ENCODE measurements at regions not wholly inside any gene's neighbourhood (a gene's known extent, or its start where the extent isn't known, plus 50 kb on each side); places are given as distances from the start of the nearest gene placed in this dataset.
"Not testable (repeated sequence)": the region's sequence is repeated elsewhere in the genome, so short reads cannot be mapped to it uniquely, and the experiment has no call there.

DNA sequence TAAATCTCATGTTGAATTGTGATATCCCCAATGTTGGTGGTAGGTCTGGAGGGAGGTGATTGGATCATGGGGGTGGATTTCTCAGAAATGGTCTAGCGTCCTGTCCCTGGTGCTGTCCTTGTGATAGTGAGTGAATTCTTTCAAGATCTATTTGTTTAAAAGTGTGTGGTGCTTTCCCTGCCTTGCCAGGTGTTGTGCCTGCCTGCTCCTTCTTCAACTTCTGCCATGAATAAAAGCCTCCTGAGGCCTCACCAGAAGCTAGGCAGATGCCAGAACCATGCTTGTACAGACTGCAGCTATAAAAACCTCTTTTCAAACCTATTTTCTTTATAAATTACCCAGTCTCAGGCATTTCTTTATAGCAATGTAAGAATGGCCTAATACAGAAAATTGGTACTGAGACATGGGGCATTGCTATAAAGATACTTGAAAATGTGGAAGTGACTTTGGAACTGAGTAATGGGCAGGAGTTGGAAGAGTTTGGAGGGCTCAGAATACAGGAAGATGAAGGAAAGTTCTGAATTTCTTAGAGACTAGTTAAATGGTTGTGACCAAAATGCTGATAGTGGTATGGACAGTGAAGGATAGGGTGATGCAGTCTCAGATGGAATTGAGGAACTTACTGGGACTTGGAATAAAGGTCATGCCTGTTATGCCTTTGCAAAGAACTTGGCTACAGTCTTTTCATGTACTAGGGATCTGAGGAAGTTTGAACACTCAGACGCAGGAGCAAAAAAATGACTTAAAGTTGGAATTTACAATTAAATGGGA lies 1514.6 kb upstream of the TPTE start:
- H3K9me3 ChIP-seq; H3K4me1 ChIP-seq; H3K27ac ChIP-seq (replicated peaks in 1 of 4); H3K4me3 ChIP-seq; intact Hi-C loops (cut with DNase I); H3K36me3 ChIP-seq: not testable (repeated sequence)
- peaks cover 0 to 69% (median 5%) of the 10 kb centered on the region in 4 donors for H3K27me3 ChIP-seq
- WGBS = 48% methylated on average over 2 of the region's 2 CpGs
- DNase-seq (ENCODE audit: extremely low spot score) = peak; percentile 90

- intact Hi-C loops (cut with DNase I) = no loop called here
- DNase-seq (ENCODE audit: extremely low spot score) = peak; percentile 94
- Histone ChIP-seq H3K4me1 (no peaks in the 10 kb centered on the region), H3K27ac (replicated peaks in 1 of 4) (no peak overlapping the region), H3K27me3 (peaks cover 0 to 75% (median 5%) of the 10 kb centered on the region in 4 donors), H3K4me3 (no peak overlapping the region), H3K9me3 (no peaks in the 10 kb centered on the region), H3K36me3 (no peaks in the 10 kb centered on the region)
- TF ChIP-seq POLR2AphosphoS5 (IDR thresholded peaks at IDR 0.05) = no peak
- TF ChIP-seq, protein P1, sequence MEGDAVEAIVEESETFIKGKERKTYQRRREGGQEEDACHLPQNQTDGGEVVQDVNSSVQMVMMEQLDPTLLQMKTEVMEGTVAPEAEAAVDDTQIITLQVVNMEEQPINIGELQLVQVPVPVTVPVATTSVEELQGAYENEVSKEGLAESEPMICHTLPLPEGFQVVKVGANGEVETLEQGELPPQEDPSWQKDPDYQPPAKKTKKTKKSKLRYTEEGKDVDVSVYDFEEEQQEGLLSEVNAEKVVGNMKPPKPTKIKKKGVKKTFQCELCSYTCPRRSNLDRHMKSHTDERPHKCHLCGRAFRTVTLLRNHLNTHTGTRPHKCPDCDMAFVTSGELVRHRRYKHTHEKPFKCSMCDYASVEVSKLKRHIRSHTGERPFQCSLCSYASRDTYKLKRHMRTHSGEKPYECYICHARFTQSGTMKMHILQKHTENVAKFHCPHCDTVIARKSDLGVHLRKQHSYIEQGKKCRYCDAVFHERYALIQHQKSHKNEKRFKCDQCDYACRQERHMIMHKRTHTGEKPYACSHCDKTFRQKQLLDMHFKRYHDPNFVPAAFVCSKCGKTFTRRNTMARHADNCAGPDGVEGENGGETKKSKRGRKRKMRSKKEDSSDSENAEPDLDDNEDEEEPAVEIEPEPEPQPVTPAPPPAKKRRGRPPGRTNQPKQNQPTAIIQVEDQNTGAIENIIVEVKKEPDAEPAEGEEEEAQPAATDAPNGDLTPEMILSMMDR (IDR thresholded peaks at IDR 0.05) = no peak
- TF ChIP-seq EP300 (IDR thresholded peaks at IDR 0.05) = no peak
- TF ChIP-seq POLR2A (IDR thresholded peaks at IDR 0.05; ENCODE audit: low read depth) = no peak
Measured at GRCh38 chr21:9008636-9009035, 1512.7 kb upstream of the TPTE start.

DNA sequence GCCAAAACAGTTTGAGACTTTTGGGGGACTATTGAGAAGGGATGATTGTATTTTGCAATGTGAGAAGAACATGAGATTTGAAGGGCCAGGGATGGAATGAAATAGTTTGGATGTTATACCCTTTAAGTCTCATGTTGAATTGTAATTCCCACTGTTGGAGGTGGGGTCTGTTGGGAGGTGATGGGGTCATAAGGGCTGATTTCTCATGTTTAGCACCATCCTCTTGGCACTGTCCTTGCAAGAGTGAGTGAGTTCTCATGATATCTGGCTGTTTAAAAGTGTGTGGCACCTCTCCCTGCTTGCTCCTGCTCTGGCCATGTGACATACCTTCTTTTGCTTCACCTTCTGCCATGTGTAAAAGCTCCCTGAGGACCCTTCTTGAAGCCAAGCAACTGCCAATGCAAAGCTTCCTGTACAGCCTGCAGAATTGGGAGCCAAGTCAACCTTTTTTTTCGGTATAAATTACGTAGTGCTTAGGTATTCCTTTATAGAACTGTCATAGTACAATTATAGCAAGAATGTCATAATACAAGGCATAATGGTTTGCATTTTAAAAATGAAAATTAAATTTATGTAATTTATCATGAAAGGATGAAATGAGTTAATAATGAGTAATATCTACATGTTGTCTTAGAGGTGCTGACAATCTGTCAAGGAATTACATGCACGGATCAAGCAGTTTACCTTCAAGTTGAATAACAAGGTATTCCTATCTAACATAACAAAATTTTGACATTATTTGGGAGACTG lies 1511.9 kb upstream of the TPTE start:
- peaks cover 0 to 79% (median 5%) of the 10 kb centered on the region in 4 donors for H3K27me3 ChIP-seq
- DNase-seq (ENCODE audit: extremely low spot score) = peak; percentile 87
- H3K36me3 ChIP-seq; H3K4me1 ChIP-seq; H3K9me3 ChIP-seq; H3K27ac ChIP-seq (replicated peaks in 1 of 4); intact Hi-C loops (cut with DNase I); H3K4me3 ChIP-seq: not testable (repeated sequence)
- 38% methylated on average over 3 of the region's 3 CpGs for WGBS

- H3K4me1 ChIP-seq; H3K4me3 ChIP-seq; H3K27ac ChIP-seq (replicated peaks in 1 of 4); H3K9me3 ChIP-seq; intact Hi-C loops (cut with DNase I); H3K36me3 ChIP-seq: not testable (repeated sequence)
- WGBS = 18% methylated on average over 2 of the region's 4 CpGs
- DNase-seq (ENCODE audit: extremely low spot score) = peak; percentile 87
- H3K27me3 ChIP-seq = peaks cover 0 to 78% (median 2%) of the 10 kb centered on the region in 4 donors
Measured at GRCh38 chr21:9010121-9010795, 1511.1 kb upstream of the TPTE start.

DNA sequence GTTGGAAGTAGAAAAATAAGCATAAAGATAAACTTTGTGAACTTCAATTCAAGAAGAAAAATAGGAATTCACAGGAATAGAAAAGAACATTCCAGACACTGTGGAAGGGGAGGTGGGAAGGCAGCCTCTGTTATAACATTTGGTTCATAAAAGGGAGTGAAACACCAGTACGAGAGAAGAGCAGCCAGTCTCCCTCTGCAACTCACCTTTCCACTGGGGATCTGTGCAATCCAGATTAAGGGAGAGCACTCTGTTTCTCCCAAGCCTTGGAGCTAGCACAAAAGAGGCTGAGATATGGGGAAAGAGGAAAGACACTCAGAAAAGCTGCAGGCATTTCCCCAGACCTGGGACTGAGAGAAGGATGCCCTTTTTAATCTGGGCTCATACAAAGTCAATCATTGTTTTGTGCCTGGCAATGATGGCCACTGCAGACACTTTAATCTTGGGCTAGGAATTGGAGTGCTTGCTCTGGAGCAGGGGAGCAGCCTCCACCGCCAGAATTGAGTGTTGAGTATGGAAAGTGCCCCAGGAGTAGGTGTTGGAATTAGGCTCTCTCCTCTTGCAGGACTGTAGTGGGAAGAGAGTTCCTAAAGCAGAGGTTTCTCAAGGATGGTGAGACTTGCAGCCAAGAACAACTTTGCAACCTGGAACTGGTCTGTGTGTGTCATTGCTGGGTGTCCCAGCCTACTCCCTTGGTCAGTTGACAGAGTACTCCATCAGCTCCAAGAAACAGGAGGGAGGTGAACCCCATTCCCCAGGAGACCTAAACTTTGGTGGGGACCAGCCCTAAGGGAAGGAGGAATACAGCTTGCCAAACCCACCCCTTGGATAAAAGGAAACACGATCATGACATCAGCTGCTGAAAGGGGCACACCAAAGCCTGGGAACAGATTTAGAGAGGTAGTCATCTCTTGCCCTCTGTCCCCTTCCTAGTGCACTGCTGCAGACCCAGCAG lies 1510.2 kb upstream of the TPTE start:
- 61% methylated on average over 3 of the region's 3 CpGs for WGBS
- H3K4me1 ChIP-seq; H3K4me3 ChIP-seq; H3K9me3 ChIP-seq; H3K27ac ChIP-seq (replicated peaks in 1 of 4); intact Hi-C loops (cut with DNase I); H3K36me3 ChIP-seq: not testable (repeated sequence)
- DNase-seq (ENCODE audit: extremely low spot score) = peak; percentile 92
- H3K27me3 ChIP-seq = peaks cover 0 to 79% (median 2%) of the 10 kb centered on the region in 4 donors

- H3K27ac ChIP-seq (replicated peaks in 1 of 4); H3K4me3 ChIP-seq; H3K36me3 ChIP-seq; intact Hi-C loops (cut with DNase I); H3K4me1 ChIP-seq; H3K9me3 ChIP-seq: not testable (repeated sequence)
- 36% methylated on average over 4 of the region's 4 CpGs for WGBS
- H3K27me3 ChIP-seq = peaks cover 0 to 79% (median 2%) of the 10 kb centered on the region in 4 donors
- peak; percentile 92 for DNase-seq (ENCODE audit: extremely low spot score)
Measured at GRCh38 chr21:9011916-9012315, 1509.5 kb upstream of the TPTE start.

DNA sequence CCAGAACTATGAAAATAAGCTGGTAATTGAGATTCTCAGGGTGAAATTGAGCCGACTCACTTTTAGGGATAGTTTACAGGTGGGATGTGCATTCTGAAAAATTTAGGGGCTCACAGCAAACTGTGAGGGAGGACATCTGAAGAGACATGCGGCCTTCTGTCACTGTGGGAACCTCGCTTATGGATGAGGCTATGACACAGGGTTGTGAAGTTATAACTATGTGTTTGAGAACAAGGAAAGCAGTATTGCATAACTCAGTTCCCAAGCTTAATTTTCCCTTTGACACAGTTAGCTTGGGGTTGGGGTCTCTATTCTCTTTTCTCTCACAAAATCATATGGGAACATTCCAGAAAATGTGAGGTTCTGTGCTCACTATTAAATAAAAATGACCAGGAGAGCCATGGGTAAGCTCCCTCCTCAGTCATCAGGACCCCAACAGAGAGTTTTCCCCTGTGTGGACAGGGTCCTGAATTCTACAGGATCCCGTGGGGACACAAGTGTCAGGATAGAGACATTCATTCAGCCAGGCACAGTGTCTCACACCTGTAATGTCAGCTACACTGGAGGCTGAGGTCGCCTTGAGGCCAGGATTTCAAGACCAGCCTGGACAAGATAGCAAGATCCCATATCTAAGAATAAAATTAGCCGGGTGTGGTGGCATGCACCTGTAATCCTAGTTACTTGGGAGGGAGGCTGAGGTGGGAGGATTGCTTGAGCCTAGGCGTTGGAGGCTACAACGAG lies 1507.7 kb upstream of the TPTE start:
- H3K27ac ChIP-seq (replicated peaks in 1 of 4); H3K4me3 ChIP-seq; H3K36me3 ChIP-seq; intact Hi-C loops (cut with DNase I); H3K4me1 ChIP-seq; H3K9me3 ChIP-seq: not testable (repeated sequence)
- 56% methylated on average over 8 of the region's 8 CpGs for WGBS
- peak; percentile 94 for DNase-seq (ENCODE audit: extremely low spot score)
- H3K27me3 ChIP-seq = peaks cover 0 to 83% (median 2%) of the 10 kb centered on the region in 4 donors

DNA sequence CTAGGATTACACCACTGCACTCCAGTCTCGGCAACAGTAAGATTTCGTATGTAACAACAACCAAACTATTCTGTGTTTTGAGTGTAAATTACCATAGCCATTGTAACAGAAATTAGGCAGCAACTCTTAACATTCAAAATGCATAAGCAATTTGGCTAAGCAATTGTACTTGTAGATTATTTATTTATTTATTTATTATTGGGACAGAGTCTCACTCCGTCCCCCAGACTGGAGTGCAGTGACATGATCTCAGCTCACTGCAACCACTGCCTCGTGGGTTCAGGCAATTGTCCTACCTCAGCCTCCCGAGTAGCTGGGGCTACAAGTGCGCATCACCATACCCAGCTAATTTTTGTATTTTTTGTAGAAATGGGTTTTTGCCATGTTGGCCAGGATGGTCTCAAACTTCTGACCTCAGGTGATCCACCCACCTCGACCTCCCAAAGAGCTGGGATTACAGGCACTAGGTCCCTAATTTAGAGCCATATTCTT lies 1507.1 kb upstream of the TPTE start:
- H3K4me1 ChIP-seq; H3K27ac ChIP-seq (replicated peaks in 1 of 4); H3K4me3 ChIP-seq; H3K36me3 ChIP-seq; H3K9me3 ChIP-seq; intact Hi-C loops (cut with DNase I): not testable (repeated sequence)
- 71% methylated on average over 7 of the region's 7 CpGs for WGBS
- DNase-seq (ENCODE audit: extremely low spot score) = peak; percentile 91
- peaks cover 0 to 83% (median 2%) of the 10 kb centered on the region in 4 donors for H3K27me3 ChIP-seq

- WGBS = 57% methylated on average over 7 of the region's 8 CpGs
- DNase-seq (ENCODE audit: extremely low spot score) = peak; percentile 94
- H3K4me3 ChIP-seq; intact Hi-C loops (cut with DNase I); H3K36me3 ChIP-seq; H3K27ac ChIP-seq (replicated peaks in 1 of 4); H3K4me1 ChIP-seq; H3K9me3 ChIP-seq: not testable (repeated sequence)
- H3K27me3 ChIP-seq = peaks cover 0 to 72% (median 2%) of the 10 kb centered on the region in 4 donors
Measured at GRCh38 chr21:9015483-9016197, 1505.7 kb upstream of the TPTE start.

Data from esophagus muscularis mucosa (tissue), 4 donors.